CD4-positive, alpha-beta T cell treated with Interleukin-4 for 4 hours (primary cell): ENCODE measurements at regions not wholly inside any gene's neighbourhood (a gene's known extent, or its start where the extent isn't known, plus 50 kb on each side); places are given as distances from the start of the nearest gene placed in this dataset.
A peak's percentile ranks its signal among the peaks of the same experiment; 100 is the strongest.

Experiments
- DNase-seq: peaks from one replicate; pipeline ENCODE4 v3.0.0-alpha.2; 2020

GRCh38 chr10:88113232-88113631 lies 249.8 kb downstream of the PTEN start:
- DNase-seq: no peak

- no peak for DNase-seq
Measured at GRCh38 chr10:88113657-88114272, 250.3 kb downstream of the PTEN start.

GRCh38 chr10:88114368-88114767 lies 250.9 kb downstream of the PTEN start:
- peak; percentile 33 for DNase-seq

GRCh38 chr10:88115407-88115806 lies 252.0 kb downstream of the PTEN start:
- DNase-seq: no peak

DNA sequence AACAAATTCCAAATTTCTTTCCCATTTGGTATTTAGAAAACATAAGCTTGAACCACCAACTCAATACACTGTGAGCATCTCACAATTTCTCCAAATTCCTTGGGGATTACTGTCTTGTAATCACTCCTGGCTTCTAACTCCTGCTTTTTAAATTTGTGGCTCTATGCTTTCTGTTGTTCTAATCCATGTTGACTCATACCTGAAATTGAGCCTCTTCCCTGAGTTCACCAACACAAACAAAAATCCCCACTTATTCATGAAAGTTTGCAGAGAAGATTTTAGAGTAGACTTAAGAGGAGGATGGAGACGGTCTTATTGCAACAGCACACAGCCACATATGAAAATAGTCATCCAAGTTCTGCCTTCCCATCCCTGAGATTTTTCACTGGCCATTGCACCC lies 252.5 kb downstream of the PTEN start:
- DNase-seq: no peak

DNA sequence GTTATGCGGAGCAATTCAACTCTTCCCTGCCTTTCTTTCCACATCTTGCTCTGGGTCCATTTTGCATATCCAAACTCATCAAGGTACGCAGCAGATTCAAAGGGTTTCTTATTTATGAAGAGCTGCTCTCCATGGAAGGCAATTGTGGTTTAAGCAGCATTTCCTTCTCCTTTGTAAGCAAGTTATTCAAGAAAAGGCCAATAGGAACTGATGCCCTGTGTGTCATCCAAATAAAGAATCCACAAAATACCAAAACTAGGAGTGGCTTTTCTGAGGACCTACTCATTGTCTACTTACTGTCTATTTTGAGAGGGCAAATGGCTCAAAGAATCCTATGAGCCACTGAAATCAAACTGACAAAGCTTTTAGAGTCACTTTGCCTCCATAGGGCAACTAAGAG lies 253.1 kb downstream of the PTEN start:
- DNase-seq: no peak

- no peak for DNase-seq
Measured at GRCh38 chr10:88116971-88117626, 253.7 kb downstream of the PTEN start.

- no peak for DNase-seq
Measured at GRCh38 chr10:88117869-88118632, 254.6 kb downstream of the PTEN start.

- DNase-seq: no peak
Measured at GRCh38 chr10:88118729-88119128, 255.3 kb downstream of the PTEN start.

GRCh38 chr10:88119160-88119559 lies 255.7 kb downstream of the PTEN start:
- DNase-seq: no peak

GRCh38 chr10:88120075-88120474 lies 256.6 kb downstream of the PTEN start:
- no peak for DNase-seq

DNA sequence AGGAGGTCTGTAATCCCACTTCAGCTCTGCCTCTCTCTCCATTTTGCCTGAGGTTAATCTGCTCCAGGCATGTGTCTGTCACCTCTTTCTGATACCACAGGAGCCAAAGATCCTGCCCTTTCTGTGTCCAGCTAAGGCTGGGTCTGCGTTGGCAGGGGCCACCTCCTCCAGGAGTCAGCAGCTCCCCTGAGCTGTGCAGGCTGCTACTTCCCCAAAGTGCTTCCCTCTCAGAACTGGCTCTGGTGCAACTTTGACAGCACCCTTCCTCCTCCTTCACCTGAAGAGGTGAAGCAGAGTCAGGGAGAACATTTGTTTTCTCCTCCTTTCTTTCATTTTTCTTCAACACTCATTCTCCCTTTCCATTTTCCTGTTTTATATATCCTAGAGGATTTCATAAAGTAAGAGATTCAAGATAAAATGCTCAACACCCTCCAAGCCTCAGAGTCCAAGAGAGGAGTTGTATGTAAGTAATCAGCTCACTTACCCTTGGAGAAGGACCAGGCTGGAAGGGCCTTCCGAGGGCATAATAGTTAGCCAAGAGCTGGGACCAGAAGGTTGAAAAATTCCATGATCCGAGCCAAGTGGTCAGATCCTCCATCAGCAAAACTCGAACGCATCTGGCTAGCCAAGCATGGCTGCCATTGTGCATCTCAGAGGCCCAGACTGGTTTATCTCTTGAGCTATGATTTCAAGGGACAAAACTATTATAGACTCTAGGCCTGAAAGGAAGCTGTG lies 257.3 kb downstream of the PTEN start:
- no peak for DNase-seq

- no peak for DNase-seq
Measured at GRCh38 chr10:88121361-88121760, 257.9 kb downstream of the PTEN start.

- no peak for DNase-seq
Measured at GRCh38 chr10:88122145-88122544, 258.7 kb downstream of the PTEN start.

DNA sequence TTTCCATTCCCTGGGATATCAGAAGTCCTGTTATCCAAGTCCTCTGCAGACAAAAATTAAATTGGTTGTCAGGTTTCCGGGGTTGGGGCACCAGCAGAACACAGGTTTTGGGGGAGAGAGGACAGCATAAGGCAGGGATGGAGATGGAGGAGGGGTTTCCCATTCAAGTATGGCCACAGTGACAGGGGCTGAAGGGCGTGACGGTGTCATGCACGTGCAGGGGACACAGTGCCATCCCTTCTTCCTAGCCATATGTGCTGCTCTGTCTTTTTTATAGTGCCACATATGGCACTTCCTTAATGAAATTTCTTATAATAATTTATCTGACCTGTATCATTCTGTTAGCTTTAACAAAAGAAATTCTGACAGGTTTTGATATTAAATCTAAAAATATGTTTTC lies 259.2 kb downstream of the PTEN start:
- no peak for DNase-seq

GRCh38 chr10:88125766-88126165 lies 262.3 kb downstream of the PTEN start:
- DNase-seq: no peak

- DNase-seq: no peak
Measured at GRCh38 chr10:88126699-88127098, 263.3 kb downstream of the PTEN start.

GRCh38 chr10:88127269-88127668 lies 263.8 kb downstream of the PTEN start:
- no peak for DNase-seq

DNA sequence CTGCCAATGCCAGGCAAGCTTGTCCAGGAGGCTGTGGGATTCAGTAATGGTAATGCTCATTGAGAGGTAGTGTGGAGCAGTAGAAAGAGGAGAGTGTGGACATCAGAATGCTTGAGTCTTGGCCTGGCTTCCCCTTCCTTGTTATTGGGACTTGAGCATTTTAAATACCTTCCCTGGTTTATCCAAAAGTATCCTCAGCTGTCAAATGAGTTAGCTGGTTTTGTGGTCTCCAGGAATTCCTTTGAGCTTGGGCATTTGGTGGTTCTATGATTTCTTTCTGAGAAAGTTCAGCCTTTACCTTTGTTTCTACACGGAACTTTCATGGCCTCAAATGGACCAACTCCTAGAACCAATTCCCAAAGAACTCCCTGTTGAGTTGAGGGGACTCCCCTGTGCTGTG lies 264.3 kb downstream of the PTEN start:
- no peak for DNase-seq

DNA sequence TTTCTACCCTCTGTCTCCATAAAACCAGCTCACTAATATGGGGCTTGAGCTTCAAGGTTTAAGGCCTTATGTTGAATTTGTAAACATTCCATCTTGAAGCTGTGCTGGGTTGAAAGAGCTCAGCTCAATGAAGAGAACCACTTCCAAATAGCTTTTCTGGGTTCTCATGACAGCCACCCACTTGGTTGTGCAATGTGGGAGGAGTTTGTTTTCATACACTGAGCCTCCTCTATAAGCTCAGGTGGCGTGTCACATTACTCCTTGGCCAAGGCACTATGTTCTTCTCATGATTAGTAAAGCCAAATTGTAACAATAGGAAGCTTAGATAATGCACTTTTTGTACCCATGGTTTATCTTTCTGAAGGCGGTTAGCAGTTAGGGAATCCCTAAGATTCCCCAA lies 265.6 kb downstream of the PTEN start:
- DNase-seq: no peak

- no peak for DNase-seq
Measured at GRCh38 chr10:88130912-88131311, 267.5 kb downstream of the PTEN start.

- DNase-seq: no peak
Measured at GRCh38 chr10:88131511-88132139, 268.2 kb downstream of the PTEN start.

DNA sequence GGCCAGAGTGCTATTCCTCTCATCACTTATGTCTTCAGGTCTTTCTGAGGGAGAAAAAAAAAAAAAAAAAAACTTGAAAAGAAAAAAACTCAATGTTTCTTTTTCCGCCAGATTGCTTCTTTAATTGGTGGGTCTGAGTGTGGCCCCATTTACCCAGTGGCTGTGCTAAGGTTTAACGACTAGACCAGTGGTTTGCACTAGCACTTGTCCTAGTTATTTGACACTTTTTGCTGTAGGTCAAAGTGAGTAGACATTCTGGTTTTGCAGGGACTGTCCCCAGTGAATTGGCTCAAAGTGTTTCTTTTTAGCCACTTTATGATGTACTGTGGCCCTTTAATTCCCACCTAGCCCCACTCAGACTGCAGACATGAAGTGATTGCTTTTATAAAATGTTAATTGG lies 273.3 kb downstream of the PTEN start:
- no peak for DNase-seq
